HUDEP-2 (cell line): ENCODE measurements at regions not wholly inside any gene's neighbourhood (a gene's known extent, or its start where the extent isn't known, plus 50 kb on each side); places are given as distances from the start of the nearest gene placed in this dataset.

Experiments
- DNase-seq, 76 experiments: peaks; one replicate each; lab custom pipeline; 2025; ENCODE audit not compliant: unreplicated experiment in 76 of 76; lab: John Stamatoyannopoulos, UW

GRCh38 chr12:111160350-111161241, 208.3 kb downstream of the PHETA1 start:
- DNase-seq = no peak

- DNase-seq = no peak
Observed at GRCh38 chr12:111158992-111159391, 209.9 kb downstream of the PHETA1 start.

- no peak for DNase-seq
Observed at GRCh38 chr12:111157486-111157885, 211.4 kb downstream of the PHETA1 start.

GRCh38 chr12:111156304-111156703, 212.6 kb downstream of the PHETA1 start:
- no peak for DNase-seq

GRCh38 chr12:111155521-111155920, 213.4 kb downstream of the PHETA1 start:
- DNase-seq = no peak

- no peak for DNase-seq
Observed at GRCh38 chr12:111155020-111155419, 213.9 kb downstream of the PHETA1 start.

- no peak for DNase-seq
Observed at GRCh38 chr12:111154147-111154834, 214.6 kb downstream of the PHETA1 start.

GRCh38 chr12:111152561-111152960, 216.3 kb downstream of the PHETA1 start:
- DNase-seq = no peak

GRCh38 chr12:111150921-111151840, 217.7 kb downstream of the PHETA1 start:
- DNase-seq = no peak

- no peak for DNase-seq
Observed at GRCh38 chr12:111150360-111150759, 218.5 kb downstream of the PHETA1 start.

- no peak for DNase-seq
Observed at GRCh38 chr12:111149299-111149698, 219.6 kb downstream of the PHETA1 start.

GRCh38 chr12:111148005-111148404, 220.9 kb downstream of the PHETA1 start:
- no peak for DNase-seq

GRCh38 chr12:111143271-111143670, 222.9 kb upstream of the MYL2 start:
- no peak for DNase-seq

- no peak for DNase-seq
Observed at GRCh38 chr12:111141205-111141604, 220.8 kb upstream of the MYL2 start.

- DNase-seq = no peak
Observed at GRCh38 chr12:111138016-111138415, 217.6 kb upstream of the MYL2 start.

- DNase-seq = no peak
Observed at GRCh38 chr12:111135293-111135832, 215.0 kb upstream of the MYL2 start.

- DNase-seq = no peak
Observed at GRCh38 chr12:111130336-111130735, 210.0 kb upstream of the MYL2 start.

GRCh38 chr12:111129149-111129767, 208.9 kb upstream of the MYL2 start:
- no peak for DNase-seq

GRCh38 chr12:111126331-111126730, 206.0 kb upstream of the MYL2 start:
- DNase-seq = no peak

- no peak for DNase-seq
Observed at GRCh38 chr12:111124183-111124582, 203.8 kb upstream of the MYL2 start.
